ENCODE measurements at regions not wholly inside any gene's neighbourhood (a gene's known extent, or its start where the extent isn't known, plus 50 kb on each side); places are given as distances from the start of the nearest gene placed in this dataset.
A peak's percentile ranks its signal among the peaks of the same experiment; 100 is the strongest.

- TF ChIP-seq, protein P1, sequence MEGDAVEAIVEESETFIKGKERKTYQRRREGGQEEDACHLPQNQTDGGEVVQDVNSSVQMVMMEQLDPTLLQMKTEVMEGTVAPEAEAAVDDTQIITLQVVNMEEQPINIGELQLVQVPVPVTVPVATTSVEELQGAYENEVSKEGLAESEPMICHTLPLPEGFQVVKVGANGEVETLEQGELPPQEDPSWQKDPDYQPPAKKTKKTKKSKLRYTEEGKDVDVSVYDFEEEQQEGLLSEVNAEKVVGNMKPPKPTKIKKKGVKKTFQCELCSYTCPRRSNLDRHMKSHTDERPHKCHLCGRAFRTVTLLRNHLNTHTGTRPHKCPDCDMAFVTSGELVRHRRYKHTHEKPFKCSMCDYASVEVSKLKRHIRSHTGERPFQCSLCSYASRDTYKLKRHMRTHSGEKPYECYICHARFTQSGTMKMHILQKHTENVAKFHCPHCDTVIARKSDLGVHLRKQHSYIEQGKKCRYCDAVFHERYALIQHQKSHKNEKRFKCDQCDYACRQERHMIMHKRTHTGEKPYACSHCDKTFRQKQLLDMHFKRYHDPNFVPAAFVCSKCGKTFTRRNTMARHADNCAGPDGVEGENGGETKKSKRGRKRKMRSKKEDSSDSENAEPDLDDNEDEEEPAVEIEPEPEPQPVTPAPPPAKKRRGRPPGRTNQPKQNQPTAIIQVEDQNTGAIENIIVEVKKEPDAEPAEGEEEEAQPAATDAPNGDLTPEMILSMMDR (IDR thresholded peaks at IDR 0.05; ENCODE audit: insufficient read depth, low read depth, low read length, missing control alignments): no peak
- no peak overlapping the region for H3K4me3 ChIP-seq (ENCODE audit: low read length)
- no peak for DNase-seq (ENCODE audit: low read depth)
Measured at GRCh38 chr5:65078331-65078730, 309.6 kb downstream of the CWC27 start.

DNA sequence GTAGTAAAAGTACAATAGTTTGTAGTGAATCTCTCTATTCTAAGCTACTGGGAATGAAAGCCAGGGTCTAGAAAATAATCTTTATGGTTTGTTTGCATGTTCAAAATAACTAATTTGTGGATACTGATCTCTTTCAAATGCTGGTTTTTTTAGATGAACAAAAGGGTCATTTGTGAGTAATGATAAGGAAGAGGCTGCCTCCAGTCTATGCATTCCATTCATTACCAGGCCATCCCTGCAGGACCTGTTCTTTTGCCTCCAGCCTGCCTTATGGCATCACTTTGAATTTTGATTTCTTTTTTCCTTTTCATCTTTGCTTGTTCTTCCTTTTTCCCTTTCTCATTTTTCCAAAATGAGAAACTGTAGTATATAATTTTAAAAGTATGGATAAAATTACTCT, 312.3 kb downstream of the CWC27 start:
- no peak for DNase-seq (ENCODE audit: low read depth)

DNA sequence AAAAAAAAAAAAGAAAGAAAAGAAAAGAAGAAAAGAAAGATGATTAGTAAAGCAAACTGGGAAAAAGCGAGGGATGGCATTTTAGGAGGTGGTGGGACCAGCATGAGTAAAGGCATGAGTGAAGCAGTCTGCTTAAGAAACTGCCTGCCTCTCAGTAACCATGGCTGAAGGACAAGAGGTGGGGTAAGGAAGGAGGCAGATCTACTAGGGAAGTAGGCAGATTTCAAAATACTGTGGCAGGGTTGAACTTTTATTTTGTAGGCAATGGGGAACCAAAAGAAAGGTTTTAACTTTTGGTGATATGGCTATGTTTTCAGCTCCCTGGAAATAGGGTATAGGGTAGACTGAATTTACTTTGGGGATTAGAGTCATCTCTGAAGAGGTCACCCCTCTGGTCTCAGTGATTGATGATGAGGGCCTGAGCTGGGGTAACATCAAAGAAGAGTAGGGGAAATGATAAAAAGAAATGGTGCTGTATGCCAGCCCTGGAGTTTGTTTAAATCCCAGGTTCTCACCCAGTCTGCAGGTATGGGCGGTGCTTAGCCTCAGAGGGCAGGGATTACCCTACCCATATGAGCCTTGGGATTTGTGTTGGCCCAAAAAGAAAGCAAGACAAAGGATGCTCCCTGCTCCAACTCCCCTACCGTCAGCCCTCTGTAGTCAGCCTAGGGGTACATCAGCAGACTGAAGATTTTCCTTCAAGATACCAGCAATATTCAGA, 316.2 kb downstream of the CWC27 start:
- no peak overlapping the region for H3K4me3 ChIP-seq (ENCODE audit: low read length)
- DNase-seq (ENCODE audit: low read depth): no peak
- TF ChIP-seq, protein P1 (IDR thresholded peaks at IDR 0.05; ENCODE audit: insufficient read depth, low read depth, low read length, missing control alignments): no peak

More for the DNA sequence above, 312.3 kb downstream of the CWC27 start:
- TF ChIP-seq, protein P1 (IDR thresholded peaks at IDR 0.05; ENCODE audit: insufficient read depth, low read depth, low read length, missing control alignments): no peak
- no peak overlapping the region for H3K4me3 ChIP-seq (ENCODE audit: low read length)

- TF ChIP-seq, protein P1 (IDR thresholded peaks at IDR 0.05; ENCODE audit: insufficient read depth, low read depth, low read length, missing control alignments): no peak
- no peak for DNase-seq (ENCODE audit: low read depth)
- H3K4me3 ChIP-seq (ENCODE audit: low read length): no peak overlapping the region
Measured at GRCh38 chr5:65085516-65085850, 316.8 kb downstream of the CWC27 start.

- TF ChIP-seq, protein P1 (IDR thresholded peaks at IDR 0.05; ENCODE audit: insufficient read depth, low read depth, low read length, missing control alignments): no peak
- DNase-seq (ENCODE audit: low read depth): peak; percentile 66
Measured at GRCh38 chr5:65086234-65086890, 317.6 kb downstream of the CWC27 start.

DNA sequence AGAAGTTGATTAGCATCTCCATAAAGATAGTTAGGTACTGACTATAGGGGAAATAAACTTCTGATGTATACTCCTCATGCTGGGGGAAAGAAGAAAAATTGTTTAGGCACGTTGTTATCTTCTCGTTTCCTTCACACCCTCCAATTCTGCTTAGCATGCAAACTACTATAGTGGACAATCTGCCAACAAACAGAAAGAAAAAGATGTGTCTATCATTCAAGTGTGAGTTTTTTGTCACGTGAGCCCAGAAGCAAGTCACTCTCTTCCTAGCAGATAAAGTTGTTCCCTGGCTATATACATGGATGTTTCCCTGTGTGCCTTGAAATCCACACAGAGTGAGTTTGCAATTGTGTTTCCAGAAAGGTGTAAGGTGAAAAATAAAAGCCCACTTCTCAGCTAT, 318.4 kb downstream of the CWC27 start:
- DNase-seq (ENCODE audit: low read depth): no peak
- no peak overlapping the region for H3K4me3 ChIP-seq (ENCODE audit: low read length)
- TF ChIP-seq, protein P1 (IDR thresholded peaks at IDR 0.05; ENCODE audit: insufficient read depth, low read depth, low read length, missing control alignments): no peak

More at GRCh38 chr5:65086234-65086890, 317.6 kb downstream of the CWC27 start:
- H3K4me3 ChIP-seq (ENCODE audit: low read length): no peak overlapping the region

Data from epithelial cell of esophagus (primary cell).